Calu3 (cell line): ENCODE measurements at regions not wholly inside any gene's neighbourhood (a gene's known extent, or its start where the extent isn't known, plus 50 kb on each side); places are given as distances from the start of the nearest gene placed in this dataset.

ENCODE experiments used
- BruUV-seq: library from RNA; stranded (reverse); fragments of 400-500 nt; replicated peaks from 2 replicates; lab custom pipeline; 2021; lab: Mats Ljungman, UMichigan
- CTCF ChIA-PET: fragments of 300-600 bp; sonication (Branson Sonifier 250); formaldehyde crosslinking; loops from one replicate; lab custom pipeline; 2022; ENCODE audit warnings: antibody characterized with exemption; lab: Charles Lee
- DNase-seq: peaks from one replicate; pipeline ENCODE4 v3.0.0; 2022
- H3K27ac Mint-ChIP-seq: one replicate; pipeline ENCODE4 v1.8.0; 2022; ENCODE audit warnings: mixed read lengths; ENCODE audit not compliant: unreplicated experiment
- H3K27me3 Mint-ChIP-seq: one replicate; pipeline ENCODE4 v1.8.0; 2022; ENCODE audit warnings: mixed read lengths; ENCODE audit not compliant: unreplicated experiment
- H3K36me3 Mint-ChIP-seq: one replicate; pipeline ENCODE4 v1.8.0; 2022; ENCODE audit warnings: mild to moderate bottlenecking, moderate library complexity, mixed read lengths; ENCODE audit not compliant: insufficient read depth, unreplicated experiment
- H3K4me1 Mint-ChIP-seq: one replicate; pipeline ENCODE4 v1.8.0; 2022; ENCODE audit warnings: mild to moderate bottlenecking, low read depth, mixed read lengths; ENCODE audit not compliant: unreplicated experiment
- H3K4me3 Mint-ChIP-seq: one replicate; pipeline ENCODE4 v1.8.0; 2022; ENCODE audit warnings: mild to moderate bottlenecking, low read depth, moderate library complexity, mixed read lengths; ENCODE audit not compliant: unreplicated experiment
- H3K9me3 Mint-ChIP-seq: one replicate; pipeline ENCODE4 v1.8.0; 2022; ENCODE audit warnings: low read depth, mixed read lengths; ENCODE audit not compliant: unreplicated experiment
- intact Hi-C: fragments of 100-400 bp; cut with micrococcal nuclease; formaldehyde crosslinking; loops from one replicate; pipeline ENCODE4 v1.10.0; 2022; ENCODE audit not compliant: unreplicated experiment
- TF ChIP-seq, protein P1 (sequence below): fragments of 200-600 bp; IDR thresholded peaks from one replicate; pipeline ENCODE4 v1.8.0; 2022; ENCODE audit warnings: antibody characterized with exemption; ENCODE audit not compliant: unreplicated experiment

DNA sequence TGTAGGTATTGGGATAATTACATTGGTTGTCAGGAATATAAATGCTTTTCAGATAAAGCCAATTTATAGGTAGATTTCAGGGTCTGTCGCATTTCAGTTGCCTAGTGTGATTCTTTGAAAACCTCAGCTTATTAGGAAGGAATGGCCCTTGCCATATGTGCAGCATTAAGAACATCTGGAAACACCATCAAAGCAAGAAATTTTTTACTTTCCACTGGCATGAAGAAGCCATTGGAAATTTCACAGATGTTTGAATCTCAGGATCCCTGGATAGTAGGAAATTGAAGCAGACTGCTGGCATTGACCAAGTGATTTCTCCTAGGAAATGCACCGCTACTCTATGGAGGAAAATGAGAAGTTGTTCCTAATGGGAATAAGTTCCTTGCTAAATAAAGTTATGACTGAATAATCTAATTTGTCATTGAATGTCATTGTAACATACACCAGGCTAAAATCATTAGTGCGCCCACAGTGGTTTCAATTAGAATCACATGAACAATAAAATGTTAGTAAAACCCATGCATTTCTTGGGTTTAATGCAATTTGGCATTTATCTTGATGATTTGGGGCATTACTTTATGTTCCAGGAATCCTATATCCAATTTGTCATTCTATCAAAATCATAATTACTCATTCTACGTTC lies 950.1 kb downstream of the EPHA7 start:
- CTCF ChIA-PET: no interaction called here
- H3K27ac Mint-ChIP-seq: no peak overlapping the region
- H3K36me3 Mint-ChIP-seq: no peaks in the 10 kb centered on the region
- no peaks in the 10 kb centered on the region for H3K4me1 Mint-ChIP-seq
- intact Hi-C loops: no loop called here
- peaks cover 17% of the 10 kb centered on the region for H3K9me3 Mint-ChIP-seq
- DNase-seq: no peak
- BruUV-seq: no TSS peak
- no peak overlapping the region for H3K4me3 Mint-ChIP-seq
- TF ChIP-seq, protein P1, sequence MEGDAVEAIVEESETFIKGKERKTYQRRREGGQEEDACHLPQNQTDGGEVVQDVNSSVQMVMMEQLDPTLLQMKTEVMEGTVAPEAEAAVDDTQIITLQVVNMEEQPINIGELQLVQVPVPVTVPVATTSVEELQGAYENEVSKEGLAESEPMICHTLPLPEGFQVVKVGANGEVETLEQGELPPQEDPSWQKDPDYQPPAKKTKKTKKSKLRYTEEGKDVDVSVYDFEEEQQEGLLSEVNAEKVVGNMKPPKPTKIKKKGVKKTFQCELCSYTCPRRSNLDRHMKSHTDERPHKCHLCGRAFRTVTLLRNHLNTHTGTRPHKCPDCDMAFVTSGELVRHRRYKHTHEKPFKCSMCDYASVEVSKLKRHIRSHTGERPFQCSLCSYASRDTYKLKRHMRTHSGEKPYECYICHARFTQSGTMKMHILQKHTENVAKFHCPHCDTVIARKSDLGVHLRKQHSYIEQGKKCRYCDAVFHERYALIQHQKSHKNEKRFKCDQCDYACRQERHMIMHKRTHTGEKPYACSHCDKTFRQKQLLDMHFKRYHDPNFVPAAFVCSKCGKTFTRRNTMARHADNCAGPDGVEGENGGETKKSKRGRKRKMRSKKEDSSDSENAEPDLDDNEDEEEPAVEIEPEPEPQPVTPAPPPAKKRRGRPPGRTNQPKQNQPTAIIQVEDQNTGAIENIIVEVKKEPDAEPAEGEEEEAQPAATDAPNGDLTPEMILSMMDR: no peak
- H3K27me3 Mint-ChIP-seq: no peaks in the 10 kb centered on the region

DNA sequence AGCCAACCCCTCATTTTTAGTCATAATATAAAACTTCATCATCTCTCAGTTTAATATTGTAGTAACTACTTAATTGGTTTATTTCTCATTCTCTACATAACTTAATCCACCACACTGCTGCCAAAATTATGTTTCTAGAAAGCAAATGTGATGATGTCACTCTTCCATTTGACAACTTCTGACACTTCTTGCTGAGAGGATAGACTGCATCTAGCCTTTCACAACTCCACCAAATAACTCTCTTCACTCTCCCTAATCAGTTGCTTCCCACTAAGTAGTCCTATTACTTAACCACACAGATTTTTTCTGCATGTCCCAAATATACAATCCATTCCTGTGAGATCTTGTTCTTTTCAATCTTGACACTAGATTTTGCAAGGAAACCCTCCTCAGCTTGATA lies 951.3 kb downstream of the EPHA7 start:
- Mint-ChIP-seq H3K4me3 (no peak overlapping the region), H3K27ac (no peak overlapping the region), H3K4me1 (no peaks in the 10 kb centered on the region), H3K36me3 (no peaks in the 10 kb centered on the region), H3K27me3 (no peaks in the 10 kb centered on the region), H3K9me3 (peaks cover 14% of the 10 kb centered on the region)
- TF ChIP-seq, protein P1: no peak
- intact Hi-C loops: no loop called here
- BruUV-seq: no TSS peak
- no peak for DNase-seq
- CTCF ChIA-PET: no interaction called here

DNA sequence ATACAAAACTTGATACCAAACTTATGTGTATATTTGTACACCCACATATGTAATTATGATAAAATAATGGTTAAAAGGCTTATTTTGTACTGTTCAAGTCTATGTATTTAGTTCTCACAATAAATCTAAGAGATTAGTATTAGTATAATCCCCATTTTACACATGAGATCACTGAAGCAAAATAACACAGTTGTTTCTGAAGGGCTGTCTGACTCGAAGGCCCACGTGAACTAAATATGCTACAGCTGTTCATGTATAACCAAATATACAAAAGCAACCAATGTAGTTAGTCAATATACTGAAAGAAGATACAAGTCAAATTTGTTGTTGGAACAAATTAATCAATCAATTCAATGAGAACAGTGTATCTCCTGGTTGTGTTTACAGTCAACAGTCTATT lies 959.2 kb downstream of the EPHA7 start:
- no peak for DNase-seq
- H3K36me3 Mint-ChIP-seq: no peaks in the 10 kb centered on the region
- H3K4me1 Mint-ChIP-seq: no peaks in the 10 kb centered on the region
- H3K27ac Mint-ChIP-seq: no peak overlapping the region
- intact Hi-C loops: no loop called here
- no peaks in the 10 kb centered on the region for H3K27me3 Mint-ChIP-seq
- no peak overlapping the region for H3K4me3 Mint-ChIP-seq
- no TSS peak for BruUV-seq
- H3K9me3 Mint-ChIP-seq: peaks cover 15% of the 10 kb centered on the region
- TF ChIP-seq, protein P1: no peak
- CTCF ChIA-PET: no interaction called here

DNA sequence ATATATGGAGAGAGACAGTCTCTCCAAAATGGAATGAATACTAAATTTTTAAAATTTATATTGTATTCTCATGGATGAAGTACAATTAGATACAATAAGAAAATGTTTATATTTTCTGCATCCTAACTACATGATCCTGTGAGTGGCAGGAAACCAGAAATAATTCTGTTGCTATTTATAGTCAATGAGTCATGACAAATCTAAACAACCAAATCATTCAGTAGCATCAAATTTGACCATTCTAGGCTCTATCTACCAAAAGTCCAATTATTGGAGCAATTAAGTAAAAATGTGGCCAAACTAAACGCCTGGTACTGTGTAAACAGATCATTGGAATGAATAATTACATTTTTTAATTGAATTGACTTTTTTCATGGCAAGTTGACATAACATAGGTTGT lies 959.8 kb downstream of the EPHA7 start:
- H3K4me1 Mint-ChIP-seq: no peaks in the 10 kb centered on the region
- H3K4me3 Mint-ChIP-seq: no peak overlapping the region
- H3K27ac Mint-ChIP-seq: no peak overlapping the region
- H3K27me3 Mint-ChIP-seq: no peaks in the 10 kb centered on the region
- intact Hi-C loops: no loop called here
- no peaks in the 10 kb centered on the region for H3K36me3 Mint-ChIP-seq
- TF ChIP-seq, protein P1: no peak
- BruUV-seq: no TSS peak
- peaks cover 12% of the 10 kb centered on the region for H3K9me3 Mint-ChIP-seq
- DNase-seq: no peak
- CTCF ChIA-PET: no interaction called here
